ENCODE measurements at regions not wholly inside any gene's neighbourhood (a gene's known extent, or its start where the extent isn't known, plus 50 kb on each side); places are given as distances from the start of the nearest gene placed in this dataset.
"Not testable (repeated sequence)": the region's sequence is repeated elsewhere in the genome, so short reads cannot be mapped to it uniquely, and the experiment has no call there.

DNA sequence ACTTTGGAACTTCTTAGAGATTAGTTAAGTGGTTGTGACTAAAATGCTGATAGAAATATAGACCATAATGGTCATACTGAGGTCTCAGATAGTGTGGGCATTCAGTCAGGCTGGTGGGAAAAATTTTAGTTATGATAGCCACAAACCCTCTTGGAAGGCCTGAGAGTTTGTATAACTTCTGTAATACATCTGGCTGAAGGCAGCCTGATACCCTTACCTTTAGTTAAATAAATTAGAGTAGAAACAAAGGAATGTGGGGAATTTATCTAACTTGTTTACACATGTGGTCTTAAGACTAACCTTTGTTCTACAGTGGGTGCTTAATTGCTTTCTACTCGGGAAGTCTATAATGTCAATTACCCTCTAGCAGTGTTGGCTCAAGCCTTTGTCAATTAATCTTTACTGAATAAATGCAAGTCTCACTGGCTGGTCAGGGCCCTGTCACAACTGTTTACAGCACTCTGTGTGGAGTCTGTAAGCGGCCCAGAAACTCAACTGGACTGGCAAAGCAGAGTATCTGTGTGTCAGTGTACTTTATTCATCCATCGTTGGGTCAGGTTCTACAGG is 184.0 kb downstream of the FBXO4 start:
- DNase-seq (ENCODE audit: low read depth) (no peak), FAIRE-seq (no peak)
- Mint-ChIP-seq H3K27ac (ENCODE audit: unreplicated experiment) (no peak overlapping the region), H3K36me3 (ENCODE audit: low read depth, unreplicated experiment) (no peaks in the 10 kb centered on the region), H3K4me3 (ENCODE audit: unreplicated experiment) (no peak overlapping the region), H3K4me1 (ENCODE audit: low read depth, unreplicated experiment) (no peaks in the 10 kb centered on the region), H3K27me3 (ENCODE audit: low read depth, unreplicated experiment) (no peaks in the 10 kb centered on the region), H3K9me3 (ENCODE audit: unreplicated experiment) (peaks cover 12% of the 10 kb centered on the region)
- H3K79me2 ChIP-seq (ENCODE audit: insufficient read depth, low read length), result no peaks in the 10 kb centered on the region
- H3K4me1 ChIP-seq (ENCODE audit: insufficient read depth, low read length), result no peaks in the 10 kb centered on the region
- H3K9ac ChIP-seq (ENCODE audit: low read length), result no peak overlapping the region
- TF ChIP-seq EZH2 (IDR thresholded peaks at IDR 0.05; ENCODE audit: insufficient read depth, low read length), result no peak
- TF ChIP-seq, protein P1, sequence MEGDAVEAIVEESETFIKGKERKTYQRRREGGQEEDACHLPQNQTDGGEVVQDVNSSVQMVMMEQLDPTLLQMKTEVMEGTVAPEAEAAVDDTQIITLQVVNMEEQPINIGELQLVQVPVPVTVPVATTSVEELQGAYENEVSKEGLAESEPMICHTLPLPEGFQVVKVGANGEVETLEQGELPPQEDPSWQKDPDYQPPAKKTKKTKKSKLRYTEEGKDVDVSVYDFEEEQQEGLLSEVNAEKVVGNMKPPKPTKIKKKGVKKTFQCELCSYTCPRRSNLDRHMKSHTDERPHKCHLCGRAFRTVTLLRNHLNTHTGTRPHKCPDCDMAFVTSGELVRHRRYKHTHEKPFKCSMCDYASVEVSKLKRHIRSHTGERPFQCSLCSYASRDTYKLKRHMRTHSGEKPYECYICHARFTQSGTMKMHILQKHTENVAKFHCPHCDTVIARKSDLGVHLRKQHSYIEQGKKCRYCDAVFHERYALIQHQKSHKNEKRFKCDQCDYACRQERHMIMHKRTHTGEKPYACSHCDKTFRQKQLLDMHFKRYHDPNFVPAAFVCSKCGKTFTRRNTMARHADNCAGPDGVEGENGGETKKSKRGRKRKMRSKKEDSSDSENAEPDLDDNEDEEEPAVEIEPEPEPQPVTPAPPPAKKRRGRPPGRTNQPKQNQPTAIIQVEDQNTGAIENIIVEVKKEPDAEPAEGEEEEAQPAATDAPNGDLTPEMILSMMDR (IDR thresholded peaks at IDR 0.05; ENCODE audit: insufficient read depth, low read depth, low read length), result no peak
- H3K36me3 ChIP-seq (ENCODE audit: insufficient read depth, low read length), result no peaks in the 10 kb centered on the region
- no peak overlapping the region for H3K27ac ChIP-seq (ENCODE audit: low read depth, low read length)
- H3K4me2 ChIP-seq (ENCODE audit: low read length), result no peak overlapping the region
- H3K27me3 ChIP-seq (ENCODE audit: insufficient read depth, low read length), result no peaks in the 10 kb centered on the region
- H3K4me3 ChIP-seq (ENCODE audit: insufficient read depth, low read depth, low read length), result no peak overlapping the region
- H3K9me3 ChIP-seq (ENCODE audit: insufficient read depth, low read depth, low read length), result no peaks in the 10 kb centered on the region
- H4K20me1 ChIP-seq (ENCODE audit: insufficient read depth, low read length), result no peaks in the 10 kb centered on the region
- no peak overlapping the region for H2AFZ ChIP-seq (ENCODE audit: low read depth, low read length)

DNA sequence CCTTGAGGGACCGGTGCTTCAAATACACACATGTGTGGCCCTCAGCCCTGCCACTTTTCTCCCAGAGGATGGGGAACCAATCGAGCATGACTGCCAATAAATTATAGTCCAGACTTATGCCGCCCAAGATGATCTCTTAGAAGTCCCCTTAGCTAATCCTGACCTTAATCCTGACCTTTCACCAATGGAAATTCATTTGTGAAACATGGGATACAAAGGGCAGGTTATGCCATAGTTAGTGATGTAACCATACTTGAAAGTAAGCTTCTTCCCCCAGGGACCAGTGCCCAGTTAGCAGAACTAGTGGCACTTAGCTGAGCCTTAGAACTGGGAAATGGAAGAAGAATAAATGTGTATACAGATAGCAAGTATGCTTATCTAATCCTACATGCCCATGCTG is 190.6 kb downstream of the FBXO4 start:
- H3K4me1 ChIP-seq (ENCODE audit: insufficient read depth, low read length); DNase-seq (ENCODE audit: low read depth); H3K9me3 ChIP-seq (ENCODE audit: insufficient read depth, low read depth, low read length); H3K36me3 Mint-ChIP-seq (ENCODE audit: low read depth, unreplicated experiment); FAIRE-seq; H3K27ac Mint-ChIP-seq (ENCODE audit: unreplicated experiment); H2AFZ ChIP-seq (ENCODE audit: low read depth, low read length); H3K27me3 ChIP-seq (ENCODE audit: insufficient read depth, low read length); H3K79me2 ChIP-seq (ENCODE audit: insufficient read depth, low read length); H3K9ac ChIP-seq (ENCODE audit: low read length); H3K4me3 ChIP-seq (ENCODE audit: insufficient read depth, low read depth, low read length); H3K4me1 Mint-ChIP-seq (ENCODE audit: low read depth, unreplicated experiment); H3K36me3 ChIP-seq (ENCODE audit: insufficient read depth, low read length); H4K20me1 ChIP-seq (ENCODE audit: insufficient read depth, low read length); H3K4me2 ChIP-seq (ENCODE audit: low read length); H3K27me3 Mint-ChIP-seq (ENCODE audit: low read depth, unreplicated experiment); H3K4me3 Mint-ChIP-seq (ENCODE audit: unreplicated experiment); H3K27ac ChIP-seq (ENCODE audit: low read depth, low read length): not testable (repeated sequence)
- H3K9me3 Mint-ChIP-seq (ENCODE audit: unreplicated experiment), result peaks cover 10% of the 10 kb centered on the region

DNA sequence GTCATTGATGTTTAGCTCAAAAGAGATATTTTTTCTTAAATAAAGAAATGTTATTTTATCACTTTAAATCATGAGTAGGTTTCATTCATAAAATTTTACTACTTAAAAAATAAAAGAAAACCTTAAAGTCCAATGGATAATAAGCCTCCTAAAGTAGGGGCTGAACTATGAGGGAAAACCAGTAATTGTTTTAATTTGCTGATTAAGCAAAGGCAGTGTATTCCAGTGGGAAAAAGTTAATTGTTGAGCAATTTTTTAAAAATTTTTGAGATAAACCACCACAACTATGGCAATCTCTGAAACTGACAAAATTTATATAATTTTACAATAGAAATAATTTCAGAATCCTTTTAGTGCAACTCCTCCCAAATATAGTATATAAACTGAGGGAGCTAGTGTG is 195.0 kb downstream of the FBXO4 start:
- TF ChIP-seq EZH2 (IDR thresholded peaks at IDR 0.05; ENCODE audit: insufficient read depth, low read length), result no peak
- TF ChIP-seq, protein P1 (IDR thresholded peaks at IDR 0.05; ENCODE audit: insufficient read depth, low read depth, low read length), result no peak
- no peaks in the 10 kb centered on the region for H3K9me3 ChIP-seq (ENCODE audit: insufficient read depth, low read depth, low read length)
- no peak overlapping the region for H3K4me2 ChIP-seq (ENCODE audit: low read length)
- H3K4me1 Mint-ChIP-seq (ENCODE audit: low read depth, unreplicated experiment), result no peaks in the 10 kb centered on the region
- H3K27ac Mint-ChIP-seq (ENCODE audit: unreplicated experiment), result no peak overlapping the region
- no peak overlapping the region for H3K4me3 ChIP-seq (ENCODE audit: insufficient read depth, low read depth, low read length)
- no peak for DNase-seq (ENCODE audit: low read depth)
- no peaks in the 10 kb centered on the region for H3K79me2 ChIP-seq (ENCODE audit: insufficient read depth, low read length)
- H4K20me1 ChIP-seq (ENCODE audit: insufficient read depth, low read length), result no peaks in the 10 kb centered on the region
- FAIRE-seq, result no peak
- H3K9me3 Mint-ChIP-seq (ENCODE audit: unreplicated experiment), result peaks cover 3% of the 10 kb centered on the region
- H3K36me3 ChIP-seq (ENCODE audit: insufficient read depth, low read length), result no peaks in the 10 kb centered on the region
- peaks cover 3% of the 10 kb centered on the region for H3K27me3 Mint-ChIP-seq (ENCODE audit: low read depth, unreplicated experiment)
- H3K9ac ChIP-seq (ENCODE audit: low read length), result no peak overlapping the region
- no peaks in the 10 kb centered on the region for H3K4me1 ChIP-seq (ENCODE audit: insufficient read depth, low read length)
- no peak overlapping the region for H3K27ac ChIP-seq (ENCODE audit: low read depth, low read length)
- no peak overlapping the region for H3K4me3 Mint-ChIP-seq (ENCODE audit: unreplicated experiment)
- H3K36me3 Mint-ChIP-seq (ENCODE audit: low read depth, unreplicated experiment), result no peaks in the 10 kb centered on the region
- no peak overlapping the region for H2AFZ ChIP-seq (ENCODE audit: low read depth, low read length)
- no peaks in the 10 kb centered on the region for H3K27me3 ChIP-seq (ENCODE audit: insufficient read depth, low read length)

All from astrocyte (in vitro differentiated cells and primary cell).